ENCODE measurements at regions not wholly inside any gene's neighbourhood (a gene's known extent, or its start where the extent isn't known, plus 50 kb on each side); places are given as distances from the start of the nearest gene placed in this dataset.

GRCh38 chr14:44297437-44297836, 209.6 kb downstream of the FSCB start:
- Histone ChIP-seq H3K27ac (ENCODE audit: low read length) (no peak overlapping the region), H3K79me2 (ENCODE audit: insufficient read depth, low read length) (no peaks in the 10 kb centered on the region), H3K27me3 (ENCODE audit: insufficient read depth, low read length, poor library complexity) (no peaks in the 10 kb centered on the region), H3K9me3 (ENCODE audit: insufficient read depth, low read length, severe bottlenecking) (peaks cover 3% of the 10 kb centered on the region), H3K4me1 (ENCODE audit: insufficient read depth, low read length) (no peaks in the 10 kb centered on the region), H3K4me3 (ENCODE audit: low read depth in 1 of 2, low read length in 2 of 2) (no peak overlapping the region), H3K4me2 (ENCODE audit: insufficient read depth, low read length) (no peak overlapping the region), H3K9ac (ENCODE audit: low read depth, low read length) (no peak overlapping the region), H2AFZ (ENCODE audit: low read depth, low read length) (no peak overlapping the region), H4K20me1 (ENCODE audit: insufficient read depth, low read length) (no peaks in the 10 kb centered on the region), H3K36me3 (ENCODE audit: insufficient read depth, low read length) (no peaks in the 10 kb centered on the region)
- TF ChIP-seq CTCF (IDR thresholded peaks at IDR 0.05; ENCODE audit: borderline replicate concordance, extremely low read depth, low read length, poor library complexity, severe bottlenecking) (no peak), EZH2 (IDR thresholded peaks at IDR 0.05; ENCODE audit: borderline replicate concordance, low read depth, low read length, severe bottlenecking) (no peak)
- ATAC-seq (ENCODE audit: insufficient read depth, low read depth) (no peak), DNase-seq (no peak)

- TF ChIP-seq EZH2 (IDR thresholded peaks at IDR 0.05; ENCODE audit: borderline replicate concordance, low read depth, low read length, severe bottlenecking) (no peak), CTCF (IDR thresholded peaks at IDR 0.05; ENCODE audit: borderline replicate concordance, extremely low read depth, low read length, poor library complexity, severe bottlenecking) (no peak)
- H3K27me3 ChIP-seq (ENCODE audit: insufficient read depth, low read length, poor library complexity), result no peaks in the 10 kb centered on the region
- no peak overlapping the region for H3K4me3 ChIP-seq (ENCODE audit: low read depth in 1 of 2, low read length in 2 of 2)
- DNase-seq (no peak), ATAC-seq (ENCODE audit: insufficient read depth, low read depth) (no peak)
- H3K9me3 ChIP-seq (ENCODE audit: insufficient read depth, low read length, severe bottlenecking), result peaks cover 3% of the 10 kb centered on the region
- no peaks in the 10 kb centered on the region for H3K4me1 ChIP-seq (ENCODE audit: insufficient read depth, low read length)
- H3K79me2 ChIP-seq (ENCODE audit: insufficient read depth, low read length), result no peaks in the 10 kb centered on the region
- no peak overlapping the region for H2AFZ ChIP-seq (ENCODE audit: low read depth, low read length)
- no peak overlapping the region for H3K27ac ChIP-seq (ENCODE audit: low read length)
- no peaks in the 10 kb centered on the region for H4K20me1 ChIP-seq (ENCODE audit: insufficient read depth, low read length)
- no peaks in the 10 kb centered on the region for H3K36me3 ChIP-seq (ENCODE audit: insufficient read depth, low read length)
- no peak overlapping the region for H3K9ac ChIP-seq (ENCODE audit: low read depth, low read length)
- no peak overlapping the region for H3K4me2 ChIP-seq (ENCODE audit: insufficient read depth, low read length)
Observed at GRCh38 chr14:44291366-44291915, 215.6 kb downstream of the FSCB start.

GRCh38 chr14:44287858-44288257, 219.2 kb downstream of the FSCB start:
- H3K9ac ChIP-seq (ENCODE audit: low read depth, low read length), result no peak overlapping the region
- ATAC-seq (ENCODE audit: insufficient read depth, low read depth) (no peak), DNase-seq (no peak)
- no peak overlapping the region for H3K4me3 ChIP-seq (ENCODE audit: low read depth in 1 of 2, low read length in 2 of 2)
- H3K4me2 ChIP-seq (ENCODE audit: insufficient read depth, low read length), result no peak overlapping the region
- H3K36me3 ChIP-seq (ENCODE audit: insufficient read depth, low read length), result no peaks in the 10 kb centered on the region
- H4K20me1 ChIP-seq (ENCODE audit: insufficient read depth, low read length), result no peaks in the 10 kb centered on the region
- H3K4me1 ChIP-seq (ENCODE audit: insufficient read depth, low read length), result no peaks in the 10 kb centered on the region
- H2AFZ ChIP-seq (ENCODE audit: low read depth, low read length), result no peak overlapping the region
- H3K27me3 ChIP-seq (ENCODE audit: insufficient read depth, low read length, poor library complexity), result no peaks in the 10 kb centered on the region
- H3K79me2 ChIP-seq (ENCODE audit: insufficient read depth, low read length), result no peaks in the 10 kb centered on the region
- TF ChIP-seq EZH2 (IDR thresholded peaks at IDR 0.05; ENCODE audit: borderline replicate concordance, low read depth, low read length, severe bottlenecking) (no peak), CTCF (IDR thresholded peaks at IDR 0.05; ENCODE audit: borderline replicate concordance, extremely low read depth, low read length, poor library complexity, severe bottlenecking) (no peak)
- H3K27ac ChIP-seq (ENCODE audit: low read length), result no peak overlapping the region
- no peaks in the 10 kb centered on the region for H3K9me3 ChIP-seq (ENCODE audit: insufficient read depth, low read length, severe bottlenecking)

DNA sequence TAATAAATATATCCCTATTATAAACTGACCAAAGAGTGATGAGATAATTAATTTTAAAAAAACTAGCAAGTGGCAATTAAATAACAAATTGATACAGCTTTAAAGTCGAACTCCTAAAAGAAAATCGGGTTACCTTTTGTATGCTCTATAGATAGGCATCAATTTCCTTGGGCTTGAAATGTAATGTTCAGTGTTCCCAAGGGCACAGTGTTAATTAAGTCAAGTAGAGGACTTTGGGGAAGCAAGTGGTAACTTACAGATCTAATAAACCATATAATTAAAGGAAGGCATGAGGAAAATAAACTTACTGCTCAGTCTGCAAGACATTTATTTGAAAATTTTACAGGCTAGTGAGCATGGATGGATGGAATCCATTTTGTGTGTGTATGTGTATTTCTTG, 220.9 kb downstream of the FSCB start:
- no peaks in the 10 kb centered on the region for H3K4me1 ChIP-seq (ENCODE audit: insufficient read depth, low read length)
- no peak overlapping the region for H3K4me2 ChIP-seq (ENCODE audit: insufficient read depth, low read length)
- DNase-seq, result no peak
- no peaks in the 10 kb centered on the region for H3K79me2 ChIP-seq (ENCODE audit: insufficient read depth, low read length)
- no peaks in the 10 kb centered on the region for H4K20me1 ChIP-seq (ENCODE audit: insufficient read depth, low read length)
- H3K9me3 ChIP-seq (ENCODE audit: insufficient read depth, low read length, severe bottlenecking), result no peaks in the 10 kb centered on the region
- H3K9ac ChIP-seq (ENCODE audit: low read depth, low read length), result no peak overlapping the region
- no peak overlapping the region for H3K27ac ChIP-seq (ENCODE audit: low read length)
- no peaks in the 10 kb centered on the region for H3K27me3 ChIP-seq (ENCODE audit: insufficient read depth, low read length, poor library complexity)
- H3K36me3 ChIP-seq (ENCODE audit: insufficient read depth, low read length), result no peaks in the 10 kb centered on the region
- no peak overlapping the region for H2AFZ ChIP-seq (ENCODE audit: low read depth, low read length)
- TF ChIP-seq EZH2 (IDR thresholded peaks at IDR 0.05; ENCODE audit: borderline replicate concordance, low read depth, low read length, severe bottlenecking), result no peak
- no peak for TF ChIP-seq CTCF (IDR thresholded peaks at IDR 0.05; ENCODE audit: borderline replicate concordance, extremely low read depth, low read length, poor library complexity, severe bottlenecking)
- ATAC-seq (ENCODE audit: insufficient read depth, low read depth), result no peak
- no peak overlapping the region for H3K4me3 ChIP-seq (ENCODE audit: low read depth in 1 of 2, low read length in 2 of 2)

Measured in DND-41 (cell line).